HG02759 (cell line): ENCODE measurements at regions not wholly inside any gene's neighbourhood (a gene's known extent, or its start where the extent isn't known, plus 50 kb on each side); places are given as distances from the start of the nearest gene placed in this dataset.

ENCODE experiments used
- ATAC-seq: cut with Tn5 transposase; IDR thresholded peaks from one replicate; pipeline ENCODE4 v1.9.1; 2021; ENCODE audit warnings: mild to moderate bottlenecking, moderate library complexity; ENCODE audit not compliant: unreplicated experiment

DNA sequence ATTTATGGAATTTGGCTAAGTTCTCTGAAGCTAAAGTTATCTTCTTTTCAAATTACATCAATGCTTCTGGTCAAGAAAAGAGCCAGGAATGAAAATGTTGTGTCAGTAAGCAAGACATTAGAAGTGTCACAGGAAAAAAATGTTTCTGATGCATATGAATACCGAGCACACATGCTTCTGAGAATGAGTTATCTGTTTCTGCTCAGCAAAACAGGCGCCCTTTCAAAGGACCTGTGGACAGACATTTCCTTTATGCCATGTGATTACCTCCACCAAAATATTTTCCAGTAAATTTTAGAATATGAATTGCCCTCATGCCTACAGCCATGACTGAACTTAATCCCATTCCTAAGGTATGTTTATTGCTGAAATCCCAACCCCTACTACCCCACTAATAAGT lies 55.4 kb upstream of the RNF180 start:
- no peak for ATAC-seq

DNA sequence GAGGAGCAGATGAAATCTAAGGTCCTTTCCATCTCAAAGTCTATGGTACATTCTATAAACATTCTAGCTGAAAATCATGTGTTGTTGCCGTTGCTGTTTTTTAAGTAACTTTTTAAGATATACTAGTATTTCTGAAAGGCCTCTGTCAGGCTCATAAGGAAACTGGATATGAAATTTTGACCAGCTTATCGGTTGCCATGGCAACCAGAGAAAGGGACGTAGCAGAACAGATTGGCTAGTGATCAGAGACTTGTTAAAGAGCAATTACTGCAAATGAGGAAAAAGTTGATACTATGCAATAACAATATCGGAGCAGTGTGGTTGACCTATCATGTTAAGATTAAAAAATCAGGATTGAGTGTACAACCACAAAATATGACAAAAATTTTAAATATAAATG lies 57.0 kb upstream of the RNF180 start:
- no peak for ATAC-seq

DNA sequence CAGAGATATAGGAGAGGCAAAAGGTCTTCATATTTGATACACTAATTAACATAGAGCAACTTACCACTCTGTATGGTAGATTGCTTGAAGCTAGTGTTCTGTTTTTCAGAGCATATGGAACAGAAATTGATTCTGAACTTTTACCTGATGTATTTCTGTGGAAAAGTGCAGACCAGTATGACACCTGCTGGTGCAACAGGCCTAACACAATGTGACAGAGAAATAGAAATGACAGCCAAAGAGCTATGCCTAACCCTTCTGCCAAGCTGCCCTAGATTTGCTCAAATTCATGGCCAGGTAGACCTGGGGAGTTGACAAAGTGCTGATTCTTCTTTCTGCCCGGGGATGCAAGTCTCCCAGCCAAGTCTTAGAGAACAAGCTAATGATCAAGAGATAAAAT lies 65.4 kb upstream of the RNF180 start:
- no peak for ATAC-seq

DNA sequence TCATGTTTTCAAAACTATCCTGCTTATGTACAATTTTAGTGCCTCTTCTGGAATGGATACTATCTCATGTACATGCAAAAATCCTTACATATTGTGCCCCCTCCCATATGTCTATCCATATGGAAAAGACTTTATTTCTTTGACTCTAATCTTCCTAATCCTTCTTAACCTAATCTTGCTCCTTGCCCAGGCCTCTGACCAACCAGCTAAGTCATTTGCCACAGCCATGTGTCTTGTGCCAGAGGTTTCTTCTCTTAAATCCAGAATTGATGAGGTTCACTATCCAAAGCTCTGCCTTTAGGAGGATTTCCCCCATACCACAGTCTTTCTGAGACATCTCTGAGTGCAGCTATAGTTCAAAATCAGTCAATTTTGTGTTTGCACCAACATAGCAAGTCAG lies 68.9 kb upstream of the RNF180 start:
- no peak for ATAC-seq

DNA sequence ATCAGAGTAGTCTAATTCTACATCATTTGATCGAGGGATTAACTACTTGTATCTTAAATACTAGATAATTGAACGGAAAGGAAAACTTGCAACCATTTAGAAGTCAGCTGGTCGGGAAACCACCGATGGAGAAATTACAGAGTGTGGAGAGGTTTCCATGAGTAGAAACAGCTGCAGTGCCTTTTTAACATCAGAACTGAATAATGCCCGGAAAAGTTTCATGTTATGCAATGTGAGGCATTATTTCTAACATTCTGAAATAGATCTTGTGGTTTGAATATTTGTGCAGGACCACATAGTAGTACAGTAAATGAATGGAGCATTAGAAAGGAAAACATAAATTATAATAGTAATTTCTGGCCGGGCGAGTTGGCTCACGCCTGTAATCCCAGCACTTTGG lies 88.1 kb upstream of the RNF180 start:
- ATAC-seq = no peak

DNA sequence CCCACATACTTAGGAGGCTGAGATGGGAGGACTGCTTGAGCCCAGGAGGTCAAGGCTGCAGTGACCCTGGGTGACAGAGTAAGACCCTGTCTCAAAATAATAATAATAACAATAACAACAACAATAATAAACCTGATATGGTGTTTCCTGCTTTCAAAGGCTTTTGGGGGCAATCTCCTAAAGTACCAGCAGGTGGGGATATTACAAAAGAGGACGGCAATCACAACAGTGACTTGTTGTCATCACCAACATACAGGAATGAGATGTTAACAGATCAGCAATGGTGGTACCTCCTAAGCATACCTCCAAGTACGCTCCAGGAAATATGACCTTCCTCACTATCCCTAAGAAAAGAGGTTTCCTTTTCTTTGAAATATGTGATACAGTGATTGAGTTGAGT lies 91.1 kb upstream of the RNF180 start:
- peak; percentile 85 for ATAC-seq

DNA sequence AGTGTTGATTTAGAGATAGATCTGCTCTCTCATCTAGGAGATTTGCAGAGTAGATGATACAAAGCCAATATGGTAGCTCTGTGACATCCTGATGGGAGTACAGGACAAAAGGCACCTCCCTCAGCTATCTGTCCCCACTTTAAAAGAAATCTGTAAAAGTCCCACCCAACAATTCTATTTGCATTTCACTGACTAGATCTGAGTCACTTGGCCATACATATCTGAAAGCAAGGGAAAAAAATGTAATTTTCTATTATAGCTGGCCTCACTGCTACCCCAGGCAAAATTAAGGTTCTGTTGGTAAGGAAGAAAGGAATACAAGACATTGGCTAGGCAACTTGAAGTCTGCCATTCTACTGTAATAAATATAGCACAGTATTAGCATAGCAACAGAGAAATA lies 96.2 kb upstream of the RNF180 start:
- ATAC-seq = no peak

DNA sequence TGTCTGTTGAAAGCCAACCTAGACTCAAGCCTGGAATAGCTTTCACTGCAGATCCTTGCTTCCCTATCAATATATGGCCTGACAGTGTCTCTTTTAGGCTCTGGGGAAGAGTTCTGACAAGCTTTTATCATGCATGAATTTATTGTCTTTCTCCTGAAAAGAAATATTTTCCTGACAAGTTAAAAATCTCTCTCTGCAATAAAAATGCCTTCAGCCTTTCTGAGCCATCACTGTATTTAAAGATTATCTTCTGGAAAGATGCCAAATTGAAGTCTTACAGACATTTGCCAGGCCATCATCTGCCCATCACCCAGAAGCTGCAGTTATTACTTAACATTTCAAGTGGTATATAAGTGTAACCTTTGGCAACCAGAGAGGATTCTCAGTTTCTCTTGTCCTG lies 88.1 kb upstream of the HTR1A start:
- no peak for ATAC-seq

DNA sequence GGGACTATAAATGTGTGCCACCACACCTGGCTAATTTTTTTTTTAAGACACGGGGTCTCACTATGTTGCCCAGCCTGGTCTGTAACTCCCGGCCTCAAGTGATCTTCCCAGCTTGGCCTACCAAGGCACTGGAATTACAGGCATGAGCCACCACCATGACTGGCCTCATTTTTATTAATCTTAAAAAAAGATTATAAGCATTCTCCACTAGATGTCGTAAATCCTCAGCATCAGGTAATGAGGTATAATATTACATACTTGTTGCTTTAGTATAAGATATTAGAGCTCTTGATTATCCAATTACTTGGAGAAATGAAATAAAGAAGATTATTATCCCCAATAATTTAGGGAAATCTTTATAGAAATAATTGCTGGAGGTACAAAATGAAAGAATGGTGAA lies 78.2 kb upstream of the HTR1A start:
- no peak for ATAC-seq

DNA sequence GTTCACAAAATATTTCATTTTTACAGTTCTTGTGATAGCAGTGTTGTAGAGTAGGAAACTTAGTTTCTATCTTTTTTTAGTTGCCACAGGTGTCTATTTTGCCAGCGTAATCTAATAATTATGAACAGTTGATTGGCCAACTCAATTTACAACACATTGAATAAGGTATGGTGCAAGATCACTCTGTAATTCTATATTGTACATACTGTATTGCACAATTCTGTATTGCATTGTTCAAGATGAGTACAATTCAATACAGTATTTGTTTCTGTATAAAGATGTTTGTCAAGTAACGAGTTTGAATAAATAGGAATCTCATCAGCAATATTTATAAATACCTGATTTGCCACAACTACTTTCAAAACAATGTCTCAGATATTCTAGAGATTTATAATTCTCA lies 64.2 kb upstream of the HTR1A start:
- ATAC-seq = no peak

DNA sequence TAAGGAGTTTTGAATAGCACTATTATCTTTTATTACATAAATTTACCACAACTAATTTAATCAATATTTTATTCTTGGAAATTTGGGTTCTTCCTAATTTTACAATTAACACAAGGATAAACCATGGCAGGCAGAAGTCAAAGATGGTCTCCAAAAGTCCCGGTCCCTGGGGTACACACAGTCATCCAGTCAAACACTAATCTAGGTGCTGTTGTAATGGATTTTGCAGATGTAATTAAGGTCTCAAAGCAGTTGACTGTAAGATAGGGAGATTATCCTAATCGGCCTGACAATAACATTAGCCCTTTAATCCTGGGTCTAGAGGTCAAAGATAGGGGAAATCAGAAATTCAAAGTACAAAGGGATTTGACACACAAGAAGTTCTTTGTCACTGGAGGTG lies 57.5 kb upstream of the HTR1A start:
- ATAC-seq = no peak

DNA sequence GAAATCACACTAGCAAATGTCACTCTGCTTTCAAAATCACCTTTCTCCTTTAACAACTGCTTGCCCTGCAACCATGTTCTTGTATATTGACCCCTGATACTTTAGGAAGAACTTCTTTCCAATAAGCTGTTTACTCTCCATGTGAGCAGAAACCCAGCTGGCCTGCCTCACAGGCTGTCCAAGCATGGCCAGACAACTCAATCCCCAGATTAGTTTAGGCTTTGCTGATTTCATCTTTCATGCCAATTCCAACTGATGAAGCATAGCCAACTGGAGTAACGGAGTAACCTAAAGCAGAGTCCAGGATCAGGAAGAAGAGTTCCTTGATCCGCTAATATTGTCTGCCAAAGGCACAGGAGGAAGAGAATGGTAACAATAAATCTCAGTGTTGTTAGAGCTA lies 56.7 kb upstream of the HTR1A start:
- no peak for ATAC-seq

DNA sequence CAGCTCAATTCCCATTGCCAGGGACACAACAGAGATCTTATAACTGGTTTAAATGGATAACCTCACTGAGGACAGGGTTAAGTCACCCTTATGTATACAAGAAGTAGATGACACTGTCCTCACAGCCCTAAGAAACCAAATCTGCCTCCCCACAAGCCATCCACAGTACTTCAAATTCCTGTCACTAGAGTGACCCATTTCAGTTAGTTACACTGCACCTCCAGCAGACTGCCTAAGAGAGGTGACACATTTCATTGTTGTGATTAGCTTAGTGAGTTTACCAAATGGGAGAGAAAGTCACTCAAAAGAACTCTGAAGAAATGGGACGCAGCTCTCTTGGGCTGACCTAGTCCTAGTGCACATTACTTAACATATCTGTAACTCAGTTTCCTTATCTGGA lies 53.6 kb upstream of the HTR1A start:
- ATAC-seq = no peak
